Natural killer cell (primary cell): ENCODE measurements at regions not wholly inside any gene's neighbourhood (a gene's known extent, or its start where the extent isn't known, plus 50 kb on each side); places are given as distances from the start of the nearest gene placed in this dataset.
"Not testable (repeated sequence)": the region's sequence is repeated elsewhere in the genome, so short reads cannot be mapped to it uniquely, and the experiment has no call there.

ENCODE experiments used
- ATAC-seq, 3 donors: fragments of 150-1000 bp in 2 of 3; fragments of 200-7000 bp in 1 of 3; cut with Tn5 transposase; 1 replicate in 1 of 3; 2 replicates in 2 of 3; pipeline ENCODE4 v1.10.0; 2021; ENCODE audit warnings: mild to moderate bottlenecking in 2 of 3, moderate library complexity in 2 of 3
- DNase-seq, 2 donors: peaks; one replicate each; pipeline versions ENCODE4 v3.0.0 to v3.0.0-alpha.2; 2013 to 2021; ENCODE audit warnings: mixed read lengths in 1 of 2
- H3K27ac ChIP-seq: one replicate; pipeline ENCODE4 v1.5.1; 2013; ENCODE audit warnings: mild to moderate bottlenecking, low read length
- H3K27me3 ChIP-seq: one replicate; pipeline ENCODE4 v1.6.1; 2013; ENCODE audit warnings: low read length; ENCODE audit not compliant: control insufficient read depth, insufficient read depth
- H3K36me3 ChIP-seq: one replicate; pipeline ENCODE4 v1.6.1; 2013; ENCODE audit warnings: low read length; ENCODE audit not compliant: control insufficient read depth, insufficient read depth
- H3K4me1 ChIP-seq: one replicate; pipeline ENCODE4 v1.6.1; 2013; ENCODE audit warnings: low read length; ENCODE audit not compliant: control insufficient read depth, insufficient read depth
- H3K4me3 ChIP-seq: one replicate; pipeline ENCODE4 v1.5.1; 2013; ENCODE audit warnings: low read length
- H3K9me3 ChIP-seq: one replicate; pipeline ENCODE4 v1.6.1; 2013; ENCODE audit warnings: low read length; ENCODE audit not compliant: control insufficient read depth, insufficient read depth
- H3K27ac Mint-ChIP-seq, 2 donors: one replicate each; pipeline ENCODE4 v1.8.0; 2022; ENCODE audit warnings: mild to moderate bottlenecking in 2 of 2, mixed read lengths in 2 of 2, moderate library complexity in 1 of 2
- H3K27me3 Mint-ChIP-seq, 2 donors: one replicate each; pipeline ENCODE4 v1.8.0; 2022; ENCODE audit warnings: low read depth in 2 of 2, mixed read lengths in 2 of 2
- H3K36me3 Mint-ChIP-seq: one replicate; pipeline ENCODE4 v1.8.0; 2022; ENCODE audit warnings: mixed read lengths
- H3K4me1 Mint-ChIP-seq, 2 donors: one replicate each; pipeline ENCODE4 v1.8.0; 2022; ENCODE audit warnings: mixed read lengths in 2 of 2
- H3K4me3 Mint-ChIP-seq: one replicate; pipeline ENCODE4 v1.8.0; 2022; ENCODE audit warnings: mild to moderate bottlenecking, moderate library complexity, mixed read lengths
- H3K9me3 Mint-ChIP-seq, 2 donors: one replicate each; pipeline ENCODE4 v1.8.0; 2022; ENCODE audit warnings: mixed read lengths in 2 of 2
- CTCF ChIP-seq: fragments of 200-600 bp; IDR thresholded peaks from one replicate; pipeline ENCODE4 v1.8.0; 2022; ENCODE audit warnings: antibody characterized with exemption
- WGBS: methylation state at CpG from one replicate; pipeline ENCODE4 v1.1.7; 2013; ENCODE audit warnings: missing lambda C conversion rate; ENCODE audit not compliant: insufficient coverage; 5-methylcytosine and 5-hydroxymethylcytosine counted together
- intact Hi-C: fragments of 100-400 bp; cut with micrococcal nuclease; formaldehyde crosslinking; loops from one replicate; pipeline ENCODE4 v1.14.2; 2022

- Mint-ChIP-seq H3K9me3 (peaks cover 0 to 2% of the 10 kb centered on the region in 2 donors), H3K27ac (no peak overlapping the region), H3K4me3 (no peak overlapping the region), H3K4me1 (no peaks in the 10 kb centered on the region), H3K27me3 (peaks cover 3 to 9% of the 10 kb centered on the region in 2 donors), H3K36me3 (no peaks in the 10 kb centered on the region)
- H3K4me1 ChIP-seq: no peaks in the 10 kb centered on the region
- H3K4me3 ChIP-seq: no peak overlapping the region
- peaks cover 3% of the 10 kb centered on the region for H3K27me3 ChIP-seq
- ATAC-seq (no peak), DNase-seq (no peak)
- intact Hi-C loops: no loop called here
- peaks cover 4% of the 10 kb centered on the region for H3K9me3 ChIP-seq
- H3K36me3 ChIP-seq: no peaks in the 10 kb centered on the region
- TF ChIP-seq CTCF: no peak
- no peak overlapping the region for H3K27ac ChIP-seq
Measured at GRCh38 chr11:96484361-96484760, 94.5 kb downstream of the JRKL start.

DNA sequence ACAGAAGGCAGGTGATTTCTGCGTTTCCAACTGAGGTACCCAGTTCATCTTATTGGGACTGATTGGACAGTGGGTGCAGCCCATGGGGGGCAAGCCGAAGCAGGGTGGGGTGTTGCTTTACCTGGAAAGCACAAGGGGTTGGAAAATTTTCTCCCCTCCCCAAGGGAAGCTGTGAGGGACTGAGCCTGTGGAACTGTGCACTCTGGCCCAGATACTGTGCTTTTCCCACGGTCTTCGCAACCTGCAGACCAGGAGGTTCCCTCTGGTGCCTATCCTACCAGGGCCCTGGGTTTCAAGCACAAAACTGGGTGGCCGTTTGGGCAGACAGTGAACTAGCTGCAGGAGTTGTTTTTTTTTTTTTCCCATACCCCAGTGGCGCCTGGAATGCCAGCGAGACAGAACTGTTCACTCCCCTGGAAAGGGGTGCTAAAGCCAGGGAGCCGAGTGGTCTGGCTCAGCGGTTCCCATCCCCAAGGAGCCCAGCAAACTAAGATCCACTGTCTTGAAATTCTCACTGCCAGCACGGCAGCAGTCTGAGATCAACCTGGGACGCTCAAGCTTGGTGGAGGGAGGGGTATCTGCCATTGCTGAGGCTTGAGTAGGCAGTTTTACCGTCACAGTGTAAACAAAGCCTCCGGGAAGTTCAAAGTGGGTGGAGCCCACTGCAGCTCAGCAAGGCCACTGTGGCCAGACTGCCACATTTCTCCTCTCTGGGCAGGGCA lies 97.2 kb downstream of the JRKL start:
- Histone ChIP-seq H3K36me3 (no peaks in the 10 kb centered on the region), H3K9me3 (peaks cover 4% of the 10 kb centered on the region), H3K27me3 (peaks cover 3% of the 10 kb centered on the region), H3K4me1 (no peaks in the 10 kb centered on the region), H3K27ac (no peak overlapping the region), H3K4me3 (no peak overlapping the region)
- TF ChIP-seq CTCF: no peak
- no peaks in the 10 kb centered on the region for H3K36me3 Mint-ChIP-seq
- no peaks in the 10 kb centered on the region for H3K4me1 Mint-ChIP-seq
- H3K9me3 Mint-ChIP-seq: peaks cover 0 to 5% of the 10 kb centered on the region in 2 donors
- ATAC-seq (no peak), DNase-seq (no peak)
- intact Hi-C loops: no loop called here
- WGBS: 76% methylated on average over 13 of the region's 13 CpGs
- H3K27me3 Mint-ChIP-seq: peaks cover 3 to 9% of the 10 kb centered on the region in 2 donors
- H3K27ac Mint-ChIP-seq: no peak overlapping the region
- no peak overlapping the region for H3K4me3 Mint-ChIP-seq

GRCh38 chr11:96488911-96489310 lies 99.1 kb downstream of the JRKL start:
- 93% methylated on average over 2 of the region's 3 CpGs for WGBS
- ATAC-seq, DNase-seq, H3K36me3 Mint-ChIP-seq, H3K27ac ChIP-seq, H3K27me3 Mint-ChIP-seq, H3K27ac Mint-ChIP-seq, H3K4me3 Mint-ChIP-seq, H3K27me3 ChIP-seq, H3K4me1 ChIP-seq, intact Hi-C loops, H3K9me3 ChIP-seq, H3K9me3 Mint-ChIP-seq, H3K36me3 ChIP-seq, H3K4me1 Mint-ChIP-seq, H3K4me3 ChIP-seq: not testable (repeated sequence)

GRCh38 chr11:96500440-96500839 lies 110.6 kb downstream of the JRKL start:
- Mint-ChIP-seq H3K27ac (no peak overlapping the region), H3K36me3 (no peaks in the 10 kb centered on the region), H3K4me1 (no peaks in the 10 kb centered on the region), H3K27me3 (peaks cover 0 to 2% of the 10 kb centered on the region in 2 donors), H3K9me3 (peaks cover 5 to 6% of the 10 kb centered on the region in 2 donors), H3K4me3 (no peak overlapping the region)
- Histone ChIP-seq H3K4me3 (no peak overlapping the region), H3K36me3 (no peaks in the 10 kb centered on the region), H3K9me3 (peaks cover 3% of the 10 kb centered on the region), H3K4me1 (no peaks in the 10 kb centered on the region), H3K27ac (no peak overlapping the region), H3K27me3 (no peaks in the 10 kb centered on the region)
- WGBS: 68% methylated on average over 3 of the region's 3 CpGs
- intact Hi-C loops: no loop called here
- ATAC-seq (no peak), DNase-seq (no peak)
- no peak for TF ChIP-seq CTCF
